PFSK-1 (cell line): ENCODE measurements at regions not wholly inside any gene's neighbourhood (a gene's known extent, or its start where the extent isn't known, plus 50 kb on each side); places are given as distances from the start of the nearest gene placed in this dataset.

Experiments
- POLR2AphosphoS5 ChIP-seq: IDR thresholded peaks from 2 replicates; pipeline ENCODE4 v1.6.1; 2012; ENCODE audit warnings: low read depth, mild to moderate bottlenecking, control low read depth, low read length, moderate library complexity
- SIN3A ChIP-seq: IDR thresholded peaks from 2 replicates; pipeline ENCODE4 v1.6.1; 2012; ENCODE audit warnings: mild to moderate bottlenecking, low read length, moderate library complexity, borderline replicate concordance; ENCODE audit not compliant: insufficient read depth
- TAF1 ChIP-seq: IDR thresholded peaks from 2 replicates; pipeline ENCODE4 v1.6.1; 2012; ENCODE audit warnings: low read length, control low read depth, borderline replicate concordance; ENCODE audit not compliant: insufficient read depth

DNA sequence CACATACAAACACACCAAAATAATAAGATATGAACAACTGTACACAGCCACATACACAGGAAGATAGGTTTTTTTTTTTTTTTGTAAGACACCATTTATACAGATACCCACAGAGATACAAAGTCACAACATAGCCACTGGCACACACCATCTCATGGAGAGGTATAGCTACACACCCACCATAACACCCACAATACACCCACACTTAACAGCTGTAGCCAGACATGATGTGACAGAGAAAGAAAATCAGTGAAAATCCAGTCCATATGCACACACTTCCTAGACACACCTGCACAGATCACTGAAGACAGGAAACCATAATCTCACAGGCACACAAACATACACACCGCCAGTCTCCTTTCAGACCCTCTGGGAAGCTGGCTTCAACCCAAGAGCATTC is 62.4 kb upstream of the PAX2 start:
- TF ChIP-seq TAF1: no peak
- no peak for TF ChIP-seq SIN3A
- TF ChIP-seq POLR2AphosphoS5: no peak
